Thyroid gland (tissue), 4 donors: ENCODE measurements at regions not wholly inside any gene's neighbourhood (a gene's known extent, or its start where the extent isn't known, plus 50 kb on each side); places are given as distances from the start of the nearest gene placed in this dataset.

ENCODE experiments used
- POLR2A ChIP-seq, 2 donors: fragments of 450-650 bp; IDR thresholded peaks; one replicate each; pipeline ENCODE4 v1.6.1; 2017; ENCODE audit warnings: antibody characterized with exemption in 2 of 2, mild to moderate bottlenecking in 2 of 2, moderate library complexity in 1 of 2
- TF ChIP-seq, protein P1 (sequence below), 6 experiments: fragments of 200-600 bp in 3 of 6; fragments of 450-650 bp in 3 of 6; sonication (generic) in 3 of 6; IDR thresholded peaks; one replicate each; pipeline ENCODE4 v1.5.1; 2016 to 2019; ENCODE audit warnings: antibody characterized with exemption in 6 of 6, mild to moderate bottlenecking in 2 of 6, inconsistent platforms in 1 of 6, moderate library complexity in 1 of 6

GRCh38 chr18:41038071-41038470 lies 917.0 kb upstream of the PIK3C3 start:
- no peak for TF ChIP-seq POLR2A (IDR thresholded peaks at IDR 0.05)
- TF ChIP-seq, protein P1, sequence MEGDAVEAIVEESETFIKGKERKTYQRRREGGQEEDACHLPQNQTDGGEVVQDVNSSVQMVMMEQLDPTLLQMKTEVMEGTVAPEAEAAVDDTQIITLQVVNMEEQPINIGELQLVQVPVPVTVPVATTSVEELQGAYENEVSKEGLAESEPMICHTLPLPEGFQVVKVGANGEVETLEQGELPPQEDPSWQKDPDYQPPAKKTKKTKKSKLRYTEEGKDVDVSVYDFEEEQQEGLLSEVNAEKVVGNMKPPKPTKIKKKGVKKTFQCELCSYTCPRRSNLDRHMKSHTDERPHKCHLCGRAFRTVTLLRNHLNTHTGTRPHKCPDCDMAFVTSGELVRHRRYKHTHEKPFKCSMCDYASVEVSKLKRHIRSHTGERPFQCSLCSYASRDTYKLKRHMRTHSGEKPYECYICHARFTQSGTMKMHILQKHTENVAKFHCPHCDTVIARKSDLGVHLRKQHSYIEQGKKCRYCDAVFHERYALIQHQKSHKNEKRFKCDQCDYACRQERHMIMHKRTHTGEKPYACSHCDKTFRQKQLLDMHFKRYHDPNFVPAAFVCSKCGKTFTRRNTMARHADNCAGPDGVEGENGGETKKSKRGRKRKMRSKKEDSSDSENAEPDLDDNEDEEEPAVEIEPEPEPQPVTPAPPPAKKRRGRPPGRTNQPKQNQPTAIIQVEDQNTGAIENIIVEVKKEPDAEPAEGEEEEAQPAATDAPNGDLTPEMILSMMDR (IDR thresholded peaks at IDR 0.05), result no peak
